ENCODE measurements at regions not wholly inside any gene's neighbourhood (a gene's known extent, or its start where the extent isn't known, plus 50 kb on each side); places are given as distances from the start of the nearest gene placed in this dataset.

DNA sequence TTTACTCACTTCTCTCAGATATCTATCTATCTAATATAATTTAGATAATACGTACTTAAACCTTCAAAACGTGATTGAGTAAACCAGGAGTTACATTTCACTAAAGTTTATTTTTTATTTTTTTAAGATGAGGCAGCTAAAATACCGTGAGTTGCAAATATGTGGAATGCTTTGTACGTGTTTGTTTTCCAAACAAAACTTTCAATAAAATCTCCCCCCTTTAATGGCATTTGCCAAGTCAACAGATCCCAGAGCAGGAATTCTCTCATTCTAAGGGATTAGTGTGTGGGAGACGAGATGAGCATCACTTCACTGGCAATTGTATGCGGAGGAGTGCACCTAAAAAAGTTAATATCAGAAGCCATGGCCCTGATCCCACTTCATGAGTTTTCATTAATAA is 53.7 kb upstream of the MAGI2 start:
- no peak for TF ChIP-seq POLR2A (IDR thresholded peaks at IDR 0.05; ENCODE audit: low read depth, low read length)
- TF ChIP-seq POLR2AphosphoS5 (IDR thresholded peaks at IDR 0.05; ENCODE audit: low read depth, low read length), result no peak

Measured in GM12892 (cell line).